Muscle layer of duodenum (tissue), 2 donors: ENCODE measurements at regions not wholly inside any gene's neighbourhood (a gene's known extent, or its start where the extent isn't known, plus 50 kb on each side); places are given as distances from the start of the nearest gene placed in this dataset.

ENCODE experiments used
- H3K27ac ChIP-seq: one replicate; pipeline ENCODE4 v1.7.0; 2013; ENCODE audit warnings: mild to moderate bottlenecking, low read length
- H3K27me3 ChIP-seq: one replicate; pipeline ENCODE4 v1.7.0; 2013; ENCODE audit warnings: low read depth, mild to moderate bottlenecking, control low read depth, low read length
- H3K36me3 ChIP-seq, 2 donors: one replicate each; pipeline ENCODE4 v1.7.0; 2013; ENCODE audit warnings: low read length in 2 of 2, control low read depth in 1 of 2, mild to moderate bottlenecking in 1 of 2; ENCODE audit not compliant: insufficient read depth in 2 of 2, control insufficient read depth in 1 of 2
- H3K4me1 ChIP-seq, 2 donors: one replicate each; pipeline ENCODE4 v1.7.0; 2013; ENCODE audit warnings: low read length in 2 of 2, mild to moderate bottlenecking in 2 of 2, control low read depth in 1 of 2, moderate library complexity in 1 of 2; ENCODE audit not compliant: insufficient read depth in 2 of 2, control insufficient read depth in 1 of 2
- H3K4me3 ChIP-seq, 2 donors: one replicate each; pipeline ENCODE4 v1.7.0; 2013; ENCODE audit warnings: low read length in 2 of 2, low read depth in 1 of 2, mild to moderate bottlenecking in 1 of 2
- H3K9me3 ChIP-seq, 2 donors: one replicate each; pipeline ENCODE4 v1.7.0; 2013; ENCODE audit warnings: low read length in 2 of 2, control low read depth in 1 of 2, mild to moderate bottlenecking in 1 of 2; ENCODE audit not compliant: control insufficient read depth in 1 of 2
- donor health status: healthy.

DNA sequence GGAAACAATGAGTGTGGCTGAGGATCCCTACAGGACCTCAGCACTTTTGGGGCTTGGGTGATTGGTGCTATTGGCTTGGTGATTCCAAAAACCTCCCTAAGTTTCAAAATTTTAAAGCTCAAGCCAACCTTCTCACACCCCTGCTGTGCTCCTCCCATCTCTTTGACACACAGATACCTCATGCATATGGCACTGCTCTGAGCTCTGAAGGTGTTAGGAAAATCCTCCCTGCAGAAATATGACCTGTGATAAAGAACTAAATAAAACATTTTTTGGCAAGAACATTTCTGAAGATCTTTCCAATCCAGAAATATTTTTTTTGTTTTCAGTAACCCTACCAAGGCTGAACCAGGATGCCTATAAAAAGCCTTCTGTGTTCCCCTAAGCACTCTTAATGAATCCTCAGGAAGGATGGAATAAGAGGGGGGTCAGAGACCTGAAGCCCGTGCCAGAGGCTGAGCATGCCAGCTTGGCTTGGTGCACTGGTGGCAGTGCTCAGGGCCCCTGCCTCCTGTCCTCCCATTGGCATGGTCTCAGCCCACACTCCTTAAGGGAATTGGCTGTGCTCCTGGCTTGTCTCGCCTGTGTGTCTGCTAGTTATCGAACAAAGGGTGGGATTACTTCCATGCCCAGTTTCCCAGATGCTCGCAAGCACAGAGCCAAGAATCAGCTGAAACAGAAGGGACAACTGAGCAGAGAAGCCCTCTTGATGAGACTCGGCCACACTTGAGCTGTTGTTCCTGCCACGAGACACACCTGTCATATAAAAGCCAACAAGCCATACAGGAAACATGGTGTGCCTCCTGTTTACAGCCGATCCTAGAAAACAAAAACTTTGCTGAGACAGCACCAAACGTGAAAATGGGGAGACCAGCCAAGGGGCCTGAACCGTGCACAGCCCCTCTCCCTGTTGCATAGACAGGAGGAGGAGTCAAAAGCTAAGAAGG, 132.7 kb upstream of the EEA1 start:
- H3K4me3 ChIP-seq: peak overlapping the region; percentile 19 to 33
- H3K27ac ChIP-seq: peak overlapping the region; percentile 46
- H3K36me3 ChIP-seq: no peaks in the 10 kb centered on the region
- no peaks in the 10 kb centered on the region for H3K9me3 ChIP-seq
- peaks cover 15 to 18% of the 10 kb centered on the region in 2 donors for H3K4me1 ChIP-seq
- H3K27me3 ChIP-seq: no peaks in the 10 kb centered on the region

DNA sequence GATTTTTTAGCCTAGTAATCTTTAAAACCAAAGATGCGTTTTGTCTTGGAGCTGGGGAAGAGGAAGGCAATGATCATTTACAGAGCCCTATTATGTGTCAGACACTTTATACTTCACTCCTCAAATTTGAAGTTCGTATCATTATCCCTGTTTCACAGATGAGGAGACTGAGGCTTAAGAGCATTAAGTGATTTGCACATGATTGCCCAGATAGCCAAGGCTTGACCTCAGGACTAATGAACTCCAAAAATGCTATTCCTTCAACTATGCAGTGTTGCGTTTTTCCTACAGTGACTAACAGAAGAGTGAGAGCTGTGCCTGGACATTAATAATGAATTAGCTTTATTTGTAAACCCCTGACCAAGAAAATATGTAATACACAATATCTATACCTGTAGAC, 136.8 kb upstream of the EEA1 start:
- Histone ChIP-seq H3K27ac (no peak overlapping the region), H3K9me3 (no peaks in the 10 kb centered on the region), H3K36me3 (no peaks in the 10 kb centered on the region), H3K27me3 (no peaks in the 10 kb centered on the region), H3K4me3 (no peak overlapping the region), H3K4me1 (peaks cover 12 to 13% of the 10 kb centered on the region in 2 donors)

DNA sequence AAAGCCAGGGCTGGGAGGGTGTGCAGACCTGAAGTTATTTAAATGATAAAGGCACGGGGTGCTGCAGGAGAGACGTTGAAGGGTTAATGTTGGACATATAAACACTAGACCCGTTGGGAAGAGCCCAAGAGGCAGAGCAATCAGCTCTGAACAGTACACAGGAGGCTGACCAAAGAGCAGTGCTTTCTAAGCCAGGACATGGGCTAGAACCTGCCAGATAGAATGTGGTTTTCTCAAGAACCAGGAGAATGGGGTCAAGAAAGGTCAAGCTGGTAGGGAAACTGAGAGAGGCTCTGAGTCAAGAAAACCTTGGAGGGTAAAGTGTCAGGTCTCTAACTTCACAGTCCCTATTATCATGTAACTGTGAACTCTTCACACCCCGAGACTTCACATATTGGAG, 143.2 kb upstream of the EEA1 start:
- Histone ChIP-seq H3K4me1 (no peaks in the 10 kb centered on the region), H3K27me3 (no peaks in the 10 kb centered on the region), H3K9me3 (no peaks in the 10 kb centered on the region), H3K27ac (no peak overlapping the region), H3K36me3 (no peaks in the 10 kb centered on the region), H3K4me3 (no peak overlapping the region)

DNA sequence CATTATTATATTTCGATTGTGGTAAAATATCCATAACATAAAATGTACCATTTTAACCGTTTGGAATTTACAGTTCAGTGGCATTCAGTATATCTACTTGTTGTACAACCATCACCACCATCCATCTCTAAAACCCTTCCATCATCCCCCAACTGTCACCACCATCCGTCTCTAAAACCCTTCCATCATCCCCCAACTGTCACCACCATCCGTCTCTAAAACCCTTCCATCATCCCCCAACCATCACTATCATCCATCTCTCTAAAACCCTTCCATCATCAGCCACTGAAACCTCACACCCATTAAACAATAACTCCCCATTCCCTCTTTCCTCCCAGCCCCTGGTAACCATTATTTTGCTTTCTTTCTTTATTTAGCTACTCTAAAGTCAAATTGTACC, 144.2 kb upstream of the EEA1 start:
- no peak overlapping the region for H3K4me3 ChIP-seq
- H3K4me1 ChIP-seq: no peaks in the 10 kb centered on the region
- no peaks in the 10 kb centered on the region for H3K36me3 ChIP-seq
- no peaks in the 10 kb centered on the region for H3K9me3 ChIP-seq
- no peaks in the 10 kb centered on the region for H3K27me3 ChIP-seq
- no peak overlapping the region for H3K27ac ChIP-seq

DNA sequence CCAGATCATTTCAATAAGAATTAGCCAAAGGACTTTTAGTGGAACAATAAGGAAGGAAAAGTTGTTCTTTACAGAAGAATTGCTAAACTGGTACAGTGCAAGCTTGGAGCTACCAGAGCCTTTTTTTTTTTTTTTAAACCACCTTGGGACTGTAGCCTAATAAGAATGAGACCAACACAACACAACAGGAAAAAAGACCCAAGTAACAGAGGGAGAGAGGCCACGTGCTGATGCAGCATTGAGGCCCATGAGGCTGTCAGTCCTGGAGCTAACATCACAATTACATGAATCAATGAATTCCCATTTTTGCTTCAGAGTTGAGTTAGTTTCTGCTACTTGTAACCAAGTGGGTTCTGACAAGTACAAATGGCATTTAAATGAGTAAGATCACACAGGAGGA, 149.0 kb upstream of the EEA1 start:
- H3K27me3 ChIP-seq: no peaks in the 10 kb centered on the region
- H3K36me3 ChIP-seq: no peaks in the 10 kb centered on the region
- H3K4me3 ChIP-seq: no peak overlapping the region
- no peak overlapping the region for H3K27ac ChIP-seq
- H3K9me3 ChIP-seq: no peaks in the 10 kb centered on the region
- peaks cover 0 to 3% of the 10 kb centered on the region in 2 donors for H3K4me1 ChIP-seq

DNA sequence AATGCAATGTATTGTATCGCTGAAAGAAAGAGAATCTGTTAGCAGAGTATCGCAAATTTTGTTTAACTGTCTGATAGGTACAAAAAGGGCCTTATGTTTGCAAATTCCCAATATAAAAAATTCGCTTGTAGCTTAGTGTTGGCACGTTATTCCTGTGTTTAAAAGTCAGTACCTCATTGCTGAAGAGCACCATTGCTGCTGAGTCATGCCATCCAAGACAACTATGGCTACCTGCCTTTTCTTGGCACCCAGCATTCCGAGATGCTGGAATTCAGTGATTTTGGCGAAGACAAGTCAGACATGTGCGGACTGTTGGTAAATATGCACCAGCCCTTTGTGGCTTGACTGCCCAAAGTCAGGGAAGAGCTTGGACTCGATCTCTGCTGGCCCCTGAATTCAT, 149.5 kb upstream of the EEA1 start:
- no peaks in the 10 kb centered on the region for H3K9me3 ChIP-seq
- H3K27ac ChIP-seq: no peak overlapping the region
- no peaks in the 10 kb centered on the region for H3K36me3 ChIP-seq
- H3K4me3 ChIP-seq: no peak overlapping the region
- H3K27me3 ChIP-seq: no peaks in the 10 kb centered on the region
- peaks cover 0 to 3% of the 10 kb centered on the region in 2 donors for H3K4me1 ChIP-seq

DNA sequence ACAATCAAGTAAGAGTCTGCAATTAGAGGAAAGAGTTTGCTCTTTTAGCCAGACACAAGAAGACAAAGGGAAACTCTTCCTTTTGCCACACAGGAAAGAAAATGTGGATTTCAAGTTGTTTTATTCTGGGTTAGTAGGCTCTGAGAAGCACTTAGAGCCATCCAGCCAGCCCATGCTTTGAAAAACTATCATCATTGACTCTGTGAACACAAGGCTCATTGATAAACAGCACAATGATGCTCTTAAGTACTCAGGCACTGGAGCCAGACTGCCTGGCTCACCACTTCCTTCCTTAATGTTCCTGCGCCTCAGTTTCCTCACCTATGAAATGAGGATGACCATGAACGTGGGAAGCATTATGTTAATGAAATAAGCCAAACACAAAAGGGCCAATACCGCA, 150.2 kb upstream of the EEA1 start:
- Histone ChIP-seq H3K27me3 (no peaks in the 10 kb centered on the region), H3K4me3 (no peak overlapping the region), H3K27ac (no peak overlapping the region), H3K4me1 (peaks cover 0 to 3% of the 10 kb centered on the region in 2 donors), H3K36me3 (no peaks in the 10 kb centered on the region), H3K9me3 (no peaks in the 10 kb centered on the region)

DNA sequence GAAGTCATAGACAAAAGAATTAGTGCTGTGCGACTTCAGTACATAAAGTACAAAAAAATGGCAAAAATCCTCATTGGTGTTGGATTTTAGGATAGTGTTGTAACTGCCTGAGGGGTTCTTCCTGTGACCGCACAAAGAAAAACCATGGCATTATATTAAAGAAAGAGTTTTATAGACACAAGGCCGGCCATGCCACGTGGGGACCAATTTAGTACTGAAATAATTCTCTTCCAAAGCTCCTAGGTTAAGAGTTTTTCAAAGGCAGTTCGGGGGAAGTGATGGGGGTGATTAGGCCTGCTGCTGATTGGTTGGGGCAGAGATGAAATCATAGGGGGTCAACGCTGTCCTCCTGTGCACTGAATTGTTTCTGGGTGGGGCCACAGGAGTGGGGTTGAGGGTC, 150.9 kb upstream of the EEA1 start:
- no peaks in the 10 kb centered on the region for H3K9me3 ChIP-seq
- no peak overlapping the region for H3K27ac ChIP-seq
- peaks cover 0 to 3% of the 10 kb centered on the region in 2 donors for H3K4me1 ChIP-seq
- H3K27me3 ChIP-seq: no peaks in the 10 kb centered on the region
- H3K36me3 ChIP-seq: no peaks in the 10 kb centered on the region
- no peak overlapping the region for H3K4me3 ChIP-seq

DNA sequence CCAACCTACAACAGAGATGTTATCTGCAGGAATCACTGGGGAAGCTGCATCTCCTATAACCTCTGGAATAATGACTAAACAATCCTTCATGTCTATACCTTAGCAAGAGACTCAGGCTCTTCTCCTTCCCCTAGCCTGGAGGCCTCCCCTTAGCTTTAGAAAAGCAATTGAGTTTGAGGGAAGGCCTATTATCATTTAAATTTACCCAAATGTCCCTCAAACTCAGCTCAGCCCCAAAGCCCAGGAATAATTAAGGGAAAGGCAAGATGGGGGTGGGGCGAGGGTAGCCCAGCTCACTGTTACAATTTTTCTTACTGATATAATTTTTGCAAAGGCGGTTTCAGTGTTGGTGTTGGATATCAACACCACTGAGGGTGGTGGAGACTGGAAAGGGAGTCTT, 151.4 kb upstream of the EEA1 start:
- Histone ChIP-seq H3K27me3 (no peaks in the 10 kb centered on the region), H3K27ac (no peak overlapping the region)

DNA sequence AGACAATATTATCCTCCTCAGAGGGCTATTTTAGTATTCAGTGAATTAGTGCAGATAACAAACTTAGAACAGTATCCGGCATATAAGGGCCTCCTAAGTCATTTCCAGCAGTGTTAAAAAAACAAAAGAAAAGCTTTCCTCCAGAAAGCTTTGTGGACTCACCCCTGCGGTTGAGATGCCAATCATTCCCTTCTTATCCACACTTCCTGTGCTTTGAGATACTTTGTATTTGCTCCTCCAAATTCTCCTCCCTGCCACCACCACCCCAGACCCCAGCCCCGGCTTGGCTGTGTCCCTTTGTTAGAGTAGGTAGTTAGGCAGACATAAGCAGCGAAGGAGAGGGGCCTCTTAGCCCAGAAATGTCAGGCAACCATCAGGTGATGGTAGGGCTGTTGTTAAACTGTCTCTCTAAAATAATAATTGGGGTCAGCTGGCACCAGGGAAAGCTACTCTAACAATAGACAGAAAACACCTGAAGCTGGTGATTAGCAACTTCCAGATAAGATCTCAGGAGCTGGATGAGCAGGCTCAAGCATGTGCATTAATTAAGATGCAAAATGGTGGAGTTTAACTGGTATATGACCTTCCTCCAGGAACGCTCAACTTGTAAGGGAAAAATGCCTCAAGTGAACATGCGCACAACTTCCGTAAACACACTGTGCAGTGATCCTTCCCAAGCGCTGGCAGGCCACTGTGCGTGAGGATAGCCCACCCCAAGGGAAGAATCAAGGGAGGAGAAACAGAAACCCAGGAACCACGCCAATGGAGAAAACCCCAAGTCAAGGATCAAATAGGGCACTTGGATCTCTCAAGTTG, 152.1 kb upstream of the EEA1 start:
- Histone ChIP-seq H3K4me3 (no peak overlapping the region), H3K27me3 (no peaks in the 10 kb centered on the region), H3K9me3 (no peaks in the 10 kb centered on the region), H3K36me3 (no peaks in the 10 kb centered on the region), H3K4me1 (peaks cover 0 to 3% of the 10 kb centered on the region in 2 donors), H3K27ac (no peak overlapping the region)

More for the DNA sequence above, 151.4 kb upstream of the EEA1 start:
- Histone ChIP-seq H3K9me3 (no peaks in the 10 kb centered on the region), H3K36me3 (no peaks in the 10 kb centered on the region), H3K4me1 (peaks cover 0 to 3% of the 10 kb centered on the region in 2 donors), H3K4me3 (no peak overlapping the region)

DNA sequence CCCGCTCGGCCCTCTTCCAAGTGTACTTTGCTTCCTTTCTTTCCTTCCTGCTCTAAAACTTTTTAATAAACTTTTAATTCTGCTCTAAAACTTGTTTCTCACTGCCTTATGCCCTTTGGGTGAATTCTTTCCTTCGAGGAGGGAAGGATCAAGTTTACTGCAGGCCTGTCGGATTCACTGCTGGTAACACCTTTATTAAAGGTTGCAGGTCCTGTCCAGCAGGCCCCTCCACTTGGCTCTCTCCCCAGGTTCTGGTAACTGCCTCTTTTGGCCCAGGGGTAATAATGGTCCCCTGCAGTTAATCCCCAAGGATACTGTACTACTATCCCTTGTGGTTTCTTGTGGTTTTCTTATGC, 152.7 kb upstream of the EEA1 start:
- no peaks in the 10 kb centered on the region for H3K27me3 ChIP-seq
- no peaks in the 10 kb centered on the region for H3K9me3 ChIP-seq
- H3K27ac ChIP-seq: no peak overlapping the region
- no peak overlapping the region for H3K4me3 ChIP-seq
- H3K4me1 ChIP-seq: peaks cover 0 to 3% of the 10 kb centered on the region in 2 donors
- H3K36me3 ChIP-seq: no peaks in the 10 kb centered on the region
